GM12878 (cell line): ENCODE measurements at regions not wholly inside any gene's neighbourhood (a gene's known extent, or its start where the extent isn't known, plus 50 kb on each side); places are given as distances from the start of the nearest gene placed in this dataset.

Source experiments
- ATAC-seq: fragments of 200-7000 bp; cut with Tn5 transposase; 3 replicates; pipeline ENCODE4 v1.9.1; 2020; ENCODE audit warnings: mild to moderate bottlenecking, moderate library complexity
- BruUV-seq: library from RNA; stranded (reverse); fragments of 400-500 nt; replicated peaks from 2 replicates; lab custom pipeline; 2021; lab: Mats Ljungman, UMichigan
- CTCF ChIA-PET: fragments of 300-600 bp; sonication (Branson Sonifier 250); formaldehyde crosslinking; extraction: SDS; loops from one replicate; lab custom pipeline; 2021; ENCODE audit warnings: inconsistent platforms; lab: Yijun Ruan, JAX
- POLR2A ChIA-PET: fragments of 350-600 bp; formaldehyde crosslinking; extraction: SDS; loops from one replicate; lab custom pipeline; 2021; ENCODE audit warnings: inconsistent platforms; lab: Charles Lee
- RAD21 ChIA-PET: fragments of 300-600 bp; sonication (Branson Sonifier 250); formaldehyde crosslinking; loops from one replicate; lab custom pipeline; 2023; ENCODE audit warnings: antibody characterized with exemption; ENCODE audit not compliant: unreplicated experiment; lab: Charles Lee
- SMC1A ChIA-PET: fragments of 300-600 bp; sonication (Branson Sonifier 250); formaldehyde crosslinking; loops from one replicate; lab custom pipeline; 2023; ENCODE audit not compliant: unreplicated experiment, uncharacterized antibody; lab: Charles Lee
- DNase-seq: peaks from one replicate; pipeline ENCODE4 v3.0.0-alpha.2; 2011; ENCODE audit warnings: low read depth, low spot score
- FAIRE-seq: peaks from 3 replicates; lab custom pipeline; 2011; peaks lifted over from hg19 to GRCh38; lab: Jason Lieb, UNC
- H2AFZ ChIP-seq: 2 replicates; pipeline ENCODE4 v1.6.0; 2011; ENCODE audit warnings: low read depth, low read length, control low read depth; ENCODE audit not compliant: control insufficient read depth
- H3K27ac ChIP-seq: 2 replicates; pipeline ENCODE4 v1.5.1; 2011; ENCODE audit warnings: control low read depth; ENCODE audit not compliant: control insufficient read depth, insufficient read depth
- H3K27me3 ChIP-seq, 2 experiments: replicated peaks in 1 of 2; 2 replicates each; pipeline versions ENCODE4 v1.6.0 to v1.6.1; 2011; ENCODE audit warnings: low read length in 1 of 2; ENCODE audit not compliant: control insufficient read depth in 2 of 2, insufficient read depth in 2 of 2
- H3K36me3 ChIP-seq, 2 experiments: 2 replicates each; pipeline ENCODE4 v1.5.1; 2011; ENCODE audit warnings: low read length in 1 of 2; ENCODE audit not compliant: control insufficient read depth in 2 of 2, insufficient read depth in 2 of 2
- H3K4me1 ChIP-seq: 2 replicates; pipeline ENCODE4 v1.6.1; 2011; ENCODE audit warnings: mild to moderate bottlenecking, low read length, moderate library complexity, mixed read lengths; ENCODE audit not compliant: control insufficient read depth, insufficient read depth
- H3K4me2 ChIP-seq: 2 replicates; pipeline ENCODE4 v1.6.0; 2011; ENCODE audit warnings: control low read depth; ENCODE audit not compliant: control insufficient read depth, insufficient read depth
- H3K4me3 ChIP-seq: fragments of 200-600 bp; sonication (generic); 2 replicates; pipeline ENCODE4 v1.5.1; 2016
- H3K79me2 ChIP-seq: 2 replicates; pipeline ENCODE4 v1.6.0; 2011; ENCODE audit warnings: low read length; ENCODE audit not compliant: control insufficient read depth, insufficient read depth
- H3K9ac ChIP-seq: 2 replicates; pipeline ENCODE4 v1.8.0; 2011; ENCODE audit warnings: low read length, control low read depth, mixed read lengths; ENCODE audit not compliant: control insufficient read depth, insufficient read depth
- H3K9me3 ChIP-seq: replicated peaks from 3 replicates; pipeline ENCODE4 v1.5.1; 2011; ENCODE audit warnings: mild to moderate bottlenecking, low read length; ENCODE audit not compliant: control insufficient read depth, insufficient read depth
- H4K20me1 ChIP-seq: 2 replicates; pipeline ENCODE4 v1.6.0; 2011; ENCODE audit not compliant: control insufficient read depth, insufficient read depth
- ASH2L ChIP-seq: fragments of 300-600, 200-600 bp; sonication (generic); IDR thresholded peaks from 2 replicates; pipeline ENCODE4 v1.6.1; 2017; ENCODE audit warnings: low read depth, mild to moderate bottlenecking, borderline replicate concordance
- BHLHE40 ChIP-seq, 2 experiments: fragments of 450-650 bp in 1 of 2; IDR thresholded peaks; 2 replicates each; pipeline ENCODE4 v1.6.1; 2011 to 2017; ENCODE audit warnings: low read depth in 2 of 2, borderline replicate concordance in 1 of 2, improper control_type of control experiment in 1 of 2, low read length in 1 of 2, mild to moderate bottlenecking in 1 of 2
- CREM ChIP-seq: IDR thresholded peaks from 2 replicates; pipeline ENCODE4 v1.6.1; 2014; ENCODE audit warnings: antibody characterized with exemption, low read depth
- FOXK2 ChIP-seq: fragments of 450-650 bp; IDR thresholded peaks from 2 replicates; pipeline ENCODE4 v1.6.1; 2017; ENCODE audit warnings: mild to moderate bottlenecking, moderate library complexity
- MEF2A ChIP-seq: IDR thresholded peaks from 2 replicates; pipeline ENCODE4 v1.6.1; 2011; ENCODE audit warnings: low read depth, mild to moderate bottlenecking, low read length, moderate library complexity; ENCODE audit not compliant: insufficient read depth
- MYB ChIP-seq: fragments of 150-350 bp; IDR thresholded peaks from 2 replicates; pipeline ENCODE4 v1.6.1; 2014; ENCODE audit warnings: mild to moderate bottlenecking, low read depth, low read length, borderline replicate concordance
- NFYA ChIP-seq: IDR thresholded peaks from 2 replicates; pipeline ENCODE4 v1.6.1; 2011; ENCODE audit warnings: low read depth, mild to moderate bottlenecking, low read length, improper control_type of control experiment, borderline replicate concordance
- NR2C1 ChIP-seq: fragments of 450-650 bp; IDR thresholded peaks from 2 replicates; pipeline ENCODE4 v1.6.1; 2017; ENCODE audit warnings: antibody characterized with exemption, mild to moderate bottlenecking, moderate library complexity
- SMC3 ChIP-seq: IDR thresholded peaks from 2 replicates; pipeline ENCODE4 v1.6.1; 2011; ENCODE audit warnings: low read length, improper control_type of control experiment, borderline replicate concordance
- SRF ChIP-seq, 2 experiments: IDR thresholded peaks; 2 replicates each; pipeline ENCODE4 v1.6.1; 2011; ENCODE audit warnings: low read depth in 2 of 2, low read length in 2 of 2, mild to moderate bottlenecking in 1 of 2, moderate library complexity in 1 of 2
- TCF7 ChIP-seq: IDR thresholded peaks from 2 replicates; pipeline ENCODE4 v1.6.1; 2014; ENCODE audit warnings: antibody characterized with exemption, borderline replicate concordance
- ZNF384 ChIP-seq: IDR thresholded peaks from 2 replicates; pipeline ENCODE4 v1.6.1; 2012; ENCODE audit warnings: low read depth, mild to moderate bottlenecking, low read length, improper control_type of control experiment, borderline replicate concordance
- in situ Hi-C: fragments of 300-500 bp; cut with MboI; formaldehyde crosslinking; loops from 9 replicates; pipeline ENCODE4 v1.14.3; 2018; ENCODE audit warnings: mixed read lengths
- intact Hi-C: fragments of 100-400 bp; cut with micrococcal nuclease; formaldehyde crosslinking; loops from one replicate; pipeline ENCODE4 v1.14.2; 2022; ENCODE audit not compliant: unreplicated experiment
- TF ChIP-seq, protein P1 (sequence below): IDR thresholded peaks from 2 replicates; pipeline ENCODE4 v1.6.1; 2011; ENCODE audit warnings: low read depth, low read length, improper control_type of control experiment, borderline replicate concordance
- TF ChIP-seq, protein P2 (sequence below): fragments of 450-650 bp; IDR thresholded peaks from 2 replicates; pipeline ENCODE4 v1.6.1; 2017; ENCODE audit warnings: low read depth, mild to moderate bottlenecking, moderate library complexity
- TF ChIP-seq, protein P3 (sequence below): fragments of 450-650 bp; IDR thresholded peaks from 2 replicates; pipeline ENCODE4 v1.6.1; 2014; ENCODE audit warnings: mild to moderate bottlenecking
- TF ChIP-seq, protein P4 (sequence below): fragments of 450-650 bp; IDR thresholded peaks from 2 replicates; pipeline ENCODE4 v1.6.1; 2016; ENCODE audit warnings: mild to moderate bottlenecking
- TF ChIP-seq, protein P5 (sequence below): fragments of 450-650 bp; IDR thresholded peaks from 2 replicates; pipeline ENCODE4 v1.6.1; 2018; ENCODE audit warnings: borderline replicate concordance, mild to moderate bottlenecking; ENCODE audit not compliant: partially characterized antibody

DNA sequence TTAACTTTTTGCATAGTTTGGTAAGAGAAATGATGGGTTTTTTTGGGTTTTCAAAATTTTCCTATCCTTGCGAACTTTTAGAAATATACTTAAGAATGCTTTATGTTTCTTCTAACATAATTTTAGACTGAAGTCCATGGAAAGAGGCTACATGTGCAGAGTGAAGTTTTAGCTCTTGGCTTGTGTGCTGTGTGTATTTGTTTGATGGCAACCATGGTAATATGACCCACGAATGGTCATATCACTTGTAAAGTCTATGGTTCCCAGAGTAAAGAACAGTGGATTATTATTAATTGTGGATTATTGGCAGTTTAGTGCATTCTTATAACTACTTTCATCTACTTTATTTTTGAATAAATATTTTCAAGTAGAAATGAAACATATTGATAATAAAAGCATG is 124.0 kb upstream of the GOLGA6L4 start (continued):
- TF ChIP-seq, protein P1, sequence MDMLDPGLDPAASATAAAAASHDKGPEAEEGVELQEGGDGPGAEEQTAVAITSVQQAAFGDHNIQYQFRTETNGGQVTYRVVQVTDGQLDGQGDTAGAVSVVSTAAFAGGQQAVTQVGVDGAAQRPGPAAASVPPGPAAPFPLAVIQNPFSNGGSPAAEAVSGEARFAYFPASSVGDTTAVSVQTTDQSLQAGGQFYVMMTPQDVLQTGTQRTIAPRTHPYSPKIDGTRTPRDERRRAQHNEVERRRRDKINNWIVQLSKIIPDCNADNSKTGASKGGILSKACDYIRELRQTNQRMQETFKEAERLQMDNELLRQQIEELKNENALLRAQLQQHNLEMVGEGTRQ = no peak
- TF ChIP-seq ASH2L = no peak
- TF ChIP-seq, protein P2, sequence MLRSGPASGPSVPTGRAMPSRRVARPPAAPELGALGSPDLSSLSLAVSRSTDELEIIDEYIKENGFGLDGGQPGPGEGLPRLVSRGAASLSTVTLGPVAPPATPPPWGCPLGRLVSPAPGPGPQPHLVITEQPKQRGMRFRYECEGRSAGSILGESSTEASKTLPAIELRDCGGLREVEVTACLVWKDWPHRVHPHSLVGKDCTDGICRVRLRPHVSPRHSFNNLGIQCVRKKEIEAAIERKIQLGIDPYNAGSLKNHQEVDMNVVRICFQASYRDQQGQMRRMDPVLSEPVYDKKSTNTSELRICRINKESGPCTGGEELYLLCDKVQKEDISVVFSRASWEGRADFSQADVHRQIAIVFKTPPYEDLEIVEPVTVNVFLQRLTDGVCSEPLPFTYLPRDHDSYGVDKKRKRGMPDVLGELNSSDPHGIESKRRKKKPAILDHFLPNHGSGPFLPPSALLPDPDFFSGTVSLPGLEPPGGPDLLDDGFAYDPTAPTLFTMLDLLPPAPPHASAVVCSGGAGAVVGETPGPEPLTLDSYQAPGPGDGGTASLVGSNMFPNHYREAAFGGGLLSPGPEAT = no peak
- TF ChIP-seq MYB = no peak

DNA sequence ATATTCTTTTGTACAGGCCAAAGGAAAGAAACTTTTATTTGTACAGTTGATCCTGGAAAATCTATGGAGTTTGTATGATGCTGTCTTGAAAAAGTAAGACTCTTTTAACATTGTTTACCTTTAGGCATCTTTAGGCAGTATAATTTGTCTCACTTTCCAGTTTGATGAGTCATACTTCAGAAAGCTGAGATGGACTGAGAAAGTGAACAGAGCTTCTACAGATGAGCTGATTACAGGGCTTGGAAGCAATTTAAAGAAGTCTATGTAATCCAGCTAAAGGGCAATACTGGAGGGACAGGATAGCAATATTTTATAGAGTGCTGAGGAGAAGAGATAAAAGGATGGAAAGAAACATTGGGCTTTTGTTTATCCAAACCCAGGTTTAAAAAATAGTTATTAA is 123.5 kb upstream of the GOLGA6L4 start:
- no peak for DNase-seq
- H3K4me2 ChIP-seq = no peak overlapping the region
- RAD21 ChIA-PET = no interaction called here
- H3K4me3 ChIP-seq = no peak overlapping the region
- no TSS peak for BruUV-seq
- CTCF ChIA-PET = no interaction called here
- intact Hi-C loops (no loop called here), in situ Hi-C loops (loop anchor here (25.0 kb wide), 1 partner anchor 425 kb away; no protein-coding TSS in a partner anchor)
- no peaks in the 10 kb centered on the region for H3K9me3 ChIP-seq
- no peak for FAIRE-seq
- no peak overlapping the region for H2AFZ ChIP-seq
- no peaks in the 10 kb centered on the region for H3K36me3 ChIP-seq
- no peaks in the 10 kb centered on the region for H3K79me2 ChIP-seq
- SMC1A ChIA-PET = no interaction called here
- no peak overlapping the region for H3K9ac ChIP-seq
- no peaks in the 10 kb centered on the region for H3K4me1 ChIP-seq
- ATAC-seq = peak; percentile 52; the same call in 1 of the 3 replicates
- POLR2A ChIA-PET = no interaction called here
- no peaks in the 10 kb centered on the region for H4K20me1 ChIP-seq
- H3K27me3 ChIP-seq = no peaks in the 10 kb centered on the region
- H3K27ac ChIP-seq = no peak overlapping the region
- no peak for TF ChIP-seq MEF2A
- no peak for TF ChIP-seq SMC3
- no peak for TF ChIP-seq SRF (IDR thresholded peaks at IDR 0.05; ENCODE audit: low read depth in 2 of 2, low read length in 2 of 2)
- TF ChIP-seq, protein P3, sequence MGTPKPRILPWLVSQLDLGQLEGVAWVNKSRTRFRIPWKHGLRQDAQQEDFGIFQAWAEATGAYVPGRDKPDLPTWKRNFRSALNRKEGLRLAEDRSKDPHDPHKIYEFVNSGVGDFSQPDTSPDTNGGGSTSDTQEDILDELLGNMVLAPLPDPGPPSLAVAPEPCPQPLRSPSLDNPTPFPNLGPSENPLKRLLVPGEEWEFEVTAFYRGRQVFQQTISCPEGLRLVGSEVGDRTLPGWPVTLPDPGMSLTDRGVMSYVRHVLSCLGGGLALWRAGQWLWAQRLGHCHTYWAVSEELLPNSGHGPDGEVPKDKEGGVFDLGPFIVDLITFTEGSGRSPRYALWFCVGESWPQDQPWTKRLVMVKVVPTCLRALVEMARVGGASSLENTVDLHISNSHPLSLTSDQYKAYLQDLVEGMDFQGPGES = no peak
- TF ChIP-seq NFYA = no peak
- TF ChIP-seq FOXK2 = no peak
- TF ChIP-seq TCF7 = no peak
- TF ChIP-seq NR2C1 = no peak
- TF ChIP-seq, protein P4, sequence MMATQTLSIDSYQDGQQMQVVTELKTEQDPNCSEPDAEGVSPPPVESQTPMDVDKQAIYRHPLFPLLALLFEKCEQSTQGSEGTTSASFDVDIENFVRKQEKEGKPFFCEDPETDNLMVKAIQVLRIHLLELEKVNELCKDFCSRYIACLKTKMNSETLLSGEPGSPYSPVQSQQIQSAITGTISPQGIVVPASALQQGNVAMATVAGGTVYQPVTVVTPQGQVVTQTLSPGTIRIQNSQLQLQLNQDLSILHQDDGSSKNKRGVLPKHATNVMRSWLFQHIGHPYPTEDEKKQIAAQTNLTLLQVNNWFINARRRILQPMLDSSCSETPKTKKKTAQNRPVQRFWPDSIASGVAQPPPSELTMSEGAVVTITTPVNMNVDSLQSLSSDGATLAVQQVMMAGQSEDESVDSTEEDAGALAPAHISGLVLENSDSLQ = no peak
- no peak for TF ChIP-seq ZNF384
- TF ChIP-seq BHLHE40 (IDR thresholded peaks at IDR 0.05; ENCODE audit: borderline replicate concordance in 1 of 2, low read depth in 2 of 2, low read length in 1 of 2) = no peak
- TF ChIP-seq CREM = no peak
- TF ChIP-seq, protein P5, sequence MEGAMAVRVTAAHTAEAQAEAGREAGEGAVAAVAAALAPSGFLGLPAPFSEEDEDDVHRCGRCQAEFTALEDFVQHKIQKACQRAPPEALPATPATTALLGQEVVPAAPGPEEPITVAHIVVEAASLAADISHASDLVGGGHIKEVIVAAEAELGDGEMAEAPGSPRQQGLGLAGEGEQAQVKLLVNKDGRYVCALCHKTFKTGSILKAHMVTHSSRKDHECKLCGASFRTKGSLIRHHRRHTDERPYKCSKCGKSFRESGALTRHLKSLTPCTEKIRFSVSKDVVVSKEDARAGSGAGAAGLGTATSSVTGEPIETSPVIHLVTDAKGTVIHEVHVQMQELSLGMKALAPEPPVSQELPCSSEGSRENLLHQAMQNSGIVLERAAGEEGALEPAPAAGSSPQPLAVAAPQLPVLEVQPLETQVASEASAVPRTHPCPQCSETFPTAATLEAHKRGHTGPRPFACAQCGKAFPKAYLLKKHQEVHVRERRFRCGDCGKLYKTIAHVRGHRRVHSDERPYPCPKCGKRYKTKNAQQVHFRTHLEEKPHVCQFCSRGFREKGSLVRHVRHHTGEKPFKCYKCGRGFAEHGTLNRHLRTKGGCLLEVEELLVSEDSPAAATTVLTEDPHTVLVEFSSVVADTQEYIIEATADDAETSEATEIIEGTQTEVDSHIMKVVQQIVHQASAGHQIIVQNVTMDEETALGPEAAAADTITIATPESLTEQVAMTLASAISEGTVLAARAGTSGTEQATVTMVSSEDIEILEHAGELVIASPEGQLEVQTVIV = no peak
